HTR-8/SVneo (cell line): ENCODE measurements at regions not wholly inside any gene's neighbourhood (a gene's known extent, or its start where the extent isn't known, plus 50 kb on each side); places are given as distances from the start of the nearest gene placed in this dataset.

Experiments used
- DNase-seq: peaks from one replicate; pipeline ENCODE4 v3.0.0; 2011; ENCODE audit warnings: low spot score, mixed read lengths; ENCODE audit not compliant: insufficient read length
- FAIRE-seq: peaks from 2 replicates; lab custom pipeline; 2011; peaks lifted over from hg19 to GRCh38; lab: Jason Lieb, UNC

- no peak for FAIRE-seq
- no peak for DNase-seq
Observed at GRCh38 chr18:45167631-45168280, 447.5 kb upstream of the SLC14A2 start.

- FAIRE-seq (no peak), DNase-seq (no peak)
Observed at GRCh38 chr18:45168866-45169600, 446.2 kb upstream of the SLC14A2 start.

- FAIRE-seq = no peak
- DNase-seq = no peak
Observed at GRCh38 chr18:45169610-45170009, 445.7 kb upstream of the SLC14A2 start.

GRCh38 chr18:45171679-45172191, 443.5 kb upstream of the SLC14A2 start:
- DNase-seq (no peak), FAIRE-seq (no peak)

GRCh38 chr18:45173327-45173726, 441.9 kb upstream of the SLC14A2 start:
- FAIRE-seq = no peak
- no peak for DNase-seq

GRCh38 chr18:45173799-45174519, 441.3 kb upstream of the SLC14A2 start:
- FAIRE-seq (no peak), DNase-seq (no peak)

- no peak for DNase-seq
Observed at GRCh38 chr18:45174629-45175136, 440.6 kb upstream of the SLC14A2 start.

GRCh38 chr18:45175511-45175910, 439.8 kb upstream of the SLC14A2 start:
- FAIRE-seq (no peak), DNase-seq (no peak)

More at GRCh38 chr18:45174629-45175136, 440.6 kb upstream of the SLC14A2 start:
- FAIRE-seq = no peak

GRCh38 chr18:45186832-45187231, 428.4 kb upstream of the SLC14A2 start:
- FAIRE-seq (no peak), DNase-seq (no peak)

GRCh38 chr18:45191795-45192194, 423.5 kb upstream of the SLC14A2 start:
- DNase-seq = no peak
- no peak for FAIRE-seq

GRCh38 chr18:45197526-45197970, 417.7 kb upstream of the SLC14A2 start:
- DNase-seq (no peak), FAIRE-seq (no peak)

GRCh38 chr18:45198526-45198925, 416.8 kb upstream of the SLC14A2 start:
- DNase-seq = no peak
- no peak for FAIRE-seq

GRCh38 chr18:45201029-45201428, 414.2 kb upstream of the SLC14A2 start:
- no peak for FAIRE-seq
- DNase-seq = no peak

GRCh38 chr18:45201489-45201888, 413.8 kb upstream of the SLC14A2 start:
- FAIRE-seq = no peak
- DNase-seq = no peak

GRCh38 chr18:45202061-45202460, 413.2 kb upstream of the SLC14A2 start:
- no peak for DNase-seq
- FAIRE-seq = no peak

GRCh38 chr18:45203677-45204076, 411.6 kb upstream of the SLC14A2 start:
- DNase-seq (no peak), FAIRE-seq (no peak)

- DNase-seq = no peak
- FAIRE-seq = no peak
Observed at GRCh38 chr18:45207328-45207727, 407.9 kb upstream of the SLC14A2 start.

- no peak for DNase-seq
- no peak for FAIRE-seq
Observed at GRCh38 chr18:45208164-45208563, 407.1 kb upstream of the SLC14A2 start.

GRCh38 chr18:45212181-45213039, 402.9 kb upstream of the SLC14A2 start:
- FAIRE-seq (no peak), DNase-seq (peak; percentile 6)

GRCh38 chr18:45213040-45213333, 402.3 kb upstream of the SLC14A2 start:
- DNase-seq = no peak
- FAIRE-seq = no peak
